K562 (cell line): ENCODE measurements at regions not wholly inside any gene's neighbourhood (a gene's known extent, or its start where the extent isn't known, plus 50 kb on each side); places are given as distances from the start of the nearest gene placed in this dataset.

Experiments used
- ATAC-seq: fragments of 200-7000 bp; cut with Tn5 transposase; 3 replicates; pipeline ENCODE4 v1.9.1; 2020; ENCODE audit warnings: moderate library complexity
- BruUV-seq: library from RNA; stranded (reverse); fragments of 400-500 nt; replicated peaks from 2 replicates; lab custom pipeline; 2021; lab: Mats Ljungman, UMichigan
- CTCF ChIA-PET: fragments of 300-600 bp; formaldehyde crosslinking; extraction: SDS; loops from one replicate; lab custom pipeline; 2021; ENCODE audit warnings: low intra/inter-chr PET ratio; lab: Yijun Ruan, JAX
- POLR2A ChIA-PET: fragments of 300-600, 350-650 bp; sonication (Branson Sonifier 250); formaldehyde crosslinking; extraction: SDS; loops from one replicate; lab custom pipeline; 2021; ENCODE audit warnings: antibody characterized with exemption, inconsistent platforms; lab: Yijun Ruan, JAX
- DNase-seq, 4 experiments: peaks; one replicate each; pipeline versions ENCODE4 v3.0.0 to v3.0.0-alpha.2; 2011 to 2018; ENCODE audit warnings: low spot score in 3 of 4, mixed read lengths in 3 of 4; ENCODE audit errors: extremely low read depth in 1 of 4
- FAIRE-seq: peaks from 2 replicates; lab custom pipeline; 2011; peaks lifted over from hg19 to GRCh38; lab: Jason Lieb, UNC
- H2AFZ ChIP-seq: 2 replicates; pipeline ENCODE4 v1.6.0; 2011; ENCODE audit warnings: low read depth, low read length, control low read depth, inconsistent platforms
- H3K27ac ChIP-seq: fragments of 200-600 bp; 3 replicates; pipeline ENCODE4 v1.8.0; 2011; ENCODE audit warnings: low read depth, mild to moderate bottlenecking, control low read depth, inconsistent platforms, low read length, moderate library complexity, mixed read lengths; ENCODE audit errors: extremely low read depth
- H3K27me3 ChIP-seq, 2 experiments: fragments of 300-600 bp in 1 of 2; 2 replicates in 1 of 2; 3 replicates in 1 of 2; pipeline versions ENCODE4 v1.6.0 to v1.8.0; 2011; ENCODE audit warnings: inconsistent platforms in 2 of 2, low read length in 2 of 2, mild to moderate bottlenecking in 1 of 2, mixed read lengths in 1 of 2, moderate library complexity in 1 of 2; ENCODE audit not compliant: control insufficient read depth in 2 of 2, insufficient read depth in 2 of 2
- H3K36me3 ChIP-seq: fragments of 300-600 bp; 3 replicates; pipeline ENCODE4 v1.8.0; 2011; ENCODE audit warnings: mild to moderate bottlenecking, low read length, inconsistent platforms; ENCODE audit not compliant: control insufficient read depth, insufficient read depth
- H3K4me1 ChIP-seq, 2 experiments: fragments of 200-600 bp in 1 of 2; replicated peaks in 1 of 2; 2 replicates in 1 of 2; 3 replicates in 1 of 2; pipeline versions ENCODE4 v1.5.1 to v1.8.0; 2011; ENCODE audit warnings: inconsistent platforms in 2 of 2, low read length in 2 of 2, mild to moderate bottlenecking in 1 of 2, mixed read lengths in 1 of 2, moderate library complexity in 1 of 2; ENCODE audit not compliant: control insufficient read depth in 2 of 2, insufficient read depth in 2 of 2
- H3K4me2 ChIP-seq: 2 replicates; pipeline ENCODE4 v1.6.1; 2011; ENCODE audit warnings: low read length, control low read depth, inconsistent platforms, mixed read lengths; ENCODE audit not compliant: insufficient read depth
- H3K4me3 ChIP-seq: fragments of 200-600 bp; sonication (generic), shearing (Covaris generic); 2 replicates; pipeline ENCODE4 v1.5.1; 2016; ENCODE audit warnings: control low read depth, inconsistent platforms
- H3K79me2 ChIP-seq: fragments of 200-600 bp; 3 replicates; pipeline ENCODE4 v1.8.0; 2011; ENCODE audit warnings: low read length, inconsistent platforms; ENCODE audit not compliant: control insufficient read depth, insufficient read depth
- H3K9ac ChIP-seq, 2 experiments: 2 replicates each; pipeline versions ENCODE4 v1.6.0 to v1.6.1; 2011; ENCODE audit warnings: low read depth in 2 of 2, low read length in 2 of 2, control low read depth in 1 of 2, inconsistent platforms in 1 of 2, mild to moderate bottlenecking in 1 of 2, mixed read lengths in 1 of 2; ENCODE audit not compliant: insufficient read depth in 1 of 2
- H3K9me1 ChIP-seq: one replicate; pipeline ENCODE4 v1.6.0; 2011; ENCODE audit warnings: inconsistent platforms, mild to moderate bottlenecking, low read length, moderate library complexity; ENCODE audit not compliant: control insufficient read depth, insufficient read depth
- H3K9me3 ChIP-seq: replicated peaks from 2 replicates; pipeline ENCODE4 v1.5.1; 2011; ENCODE audit warnings: low read depth, low read length, inconsistent platforms; ENCODE audit not compliant: control insufficient read depth, insufficient read depth
- H4K20me1 ChIP-seq: replicated peaks from 2 replicates; pipeline ENCODE4 v1.6.1; 2011; ENCODE audit warnings: low read length, inconsistent platforms, mixed read lengths; ENCODE audit not compliant: control insufficient read depth, insufficient read depth
- CBX8 ChIP-seq: fragments of 200-600 bp; sonication (generic); IDR thresholded peaks from 2 replicates; pipeline ENCODE4 v1.6.1; 2012; ENCODE audit warnings: borderline replicate concordance, mixed run types, low read depth, mild to moderate bottlenecking, moderate library complexity, mixed read lengths, low read length, control low read depth, inconsistent platforms; ENCODE audit not compliant: poor library complexity, severe bottlenecking; ENCODE audit errors: extremely low read depth
- PPARD ChIP-seq: fragments of 250-450 bp; sonication (Bioruptor Pico); IDR thresholded peaks from 2 replicates; pipeline ENCODE4 v1.8.0; 2022; ENCODE audit warnings: inconsistent platforms, mild to moderate bottlenecking, moderate library complexity
- RFX7 ChIP-seq: fragments of 250-450 bp; sonication (Bioruptor Pico); IDR thresholded peaks from 2 replicates; pipeline ENCODE4 v1.5.1; 2021; ENCODE audit warnings: mild to moderate bottlenecking
- SNRNP70 ChIP-seq: fragments of 200-400 bp; formaldehyde crosslinking; optimal IDR thresholded peaks from 2 replicates; pipeline ENCODE3; 2017; ENCODE audit warnings: low read depth, low read length
- TCF7L2 ChIP-seq: fragments of 150-350 bp; IDR thresholded peaks from 2 replicates; pipeline ENCODE4 v1.6.1; 2016; ENCODE audit warnings: low read depth, mild to moderate bottlenecking, low read length, moderate library complexity
- TEAD2 ChIP-seq: fragments of 450-650 bp; IDR thresholded peaks from 2 replicates; pipeline ENCODE4 v1.6.1; 2016; ENCODE audit warnings: missing genetic modification characterization, control low read depth, missing compliant biosample characterization
- WGBS: fragments of 100-300 bp; shearing (Covaris generic); methylation state at CpG from one replicate; pipeline ENCODE4 v1.1.6; 2016; ENCODE audit warnings: low coverage, mixed read lengths; ENCODE audit not compliant: insufficient coverage; ENCODE audit errors: missing lambda C conversion rate; 5-methylcytosine and 5-hydroxymethylcytosine counted together
- in situ Hi-C: fragments of 300-500 bp; cut with MboI; formaldehyde crosslinking; loops from 4 replicates; pipeline ENCODE4 v1.15.0; 2018; ENCODE audit warnings: inconsistent platforms, mixed read lengths
- intact Hi-C: fragments of 100-400 bp; cut with micrococcal nuclease; formaldehyde crosslinking; loops from 2 replicates; pipeline ENCODE4 v1.14.2; 2022
- TF ChIP-seq, protein P1 (sequence below): fragments of 250-450 bp; sonication (Bioruptor Pico); IDR thresholded peaks from 2 replicates; pipeline ENCODE4 v1.8.0; 2022; ENCODE audit warnings: moderate library complexity, mild to moderate bottlenecking, inconsistent platforms
- TF ChIP-seq, protein P2 (sequence below): sonication (generic); formaldehyde crosslinking; IDR thresholded peaks from 2 replicates; pipeline ENCODE4 v1.8.1; 2023; ENCODE audit warnings: mild to moderate bottlenecking, missing genetic modification reagents

DNA sequence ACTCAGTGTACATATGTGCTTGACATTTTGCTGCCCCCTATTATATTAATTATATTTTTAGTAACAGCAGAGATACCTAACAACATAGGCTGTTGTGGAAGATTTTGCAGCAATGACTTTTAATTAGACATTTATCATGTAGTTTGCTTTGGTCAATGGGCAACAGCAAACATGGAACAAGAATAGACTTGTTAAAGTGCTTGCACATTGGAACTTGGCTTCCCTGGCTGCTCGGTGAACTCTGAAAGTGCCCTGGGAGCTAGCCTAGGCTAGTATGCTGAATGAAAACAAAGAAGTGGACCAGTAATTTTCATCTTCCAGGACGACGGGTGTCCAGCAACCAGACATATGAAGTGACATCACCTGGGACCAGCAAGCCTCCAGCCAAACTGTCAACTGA lies 1157.1 kb downstream of the ARAP2 start:
- ATAC-seq (no peak), DNase-seq (no peak), FAIRE-seq (no peak)
- Histone ChIP-seq H3K27ac (no peak overlapping the region), H3K4me1 (no peaks in the 10 kb centered on the region), H3K27me3 (no peaks in the 10 kb centered on the region), H3K79me2 (no peaks in the 10 kb centered on the region), H2AFZ (no peak overlapping the region), H3K9ac (no peak overlapping the region), H4K20me1 (no peaks in the 10 kb centered on the region)
- in situ Hi-C loops (no loop called here), intact Hi-C loops (no loop called here)
- ChIA-PET POLR2A (no interaction called here), CTCF (no interaction called here)
- BruUV-seq: no TSS peak
- 0% methylated on average over 3 of the region's 3 CpGs for WGBS
- TF ChIP-seq, protein P1, sequence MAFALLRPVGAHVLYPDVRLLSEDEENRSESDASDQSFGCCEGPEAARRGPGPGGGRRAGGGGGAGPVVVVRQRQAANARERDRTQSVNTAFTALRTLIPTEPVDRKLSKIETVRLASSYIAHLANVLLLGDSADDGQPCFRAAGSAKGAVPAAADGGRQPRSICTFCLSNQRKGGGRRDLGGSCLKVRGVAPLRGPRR (CRISPR knock-in tag): no peak
- TF ChIP-seq SNRNP70 (no peak), PPARD (CRISPR knock-in tag) (no peak)
- TF ChIP-seq, all 486 proteins: peak for 0
- H3K4me2 ChIP-seq: no peak overlapping the region
- no peaks in the 10 kb centered on the region for H3K9me1 ChIP-seq
- no peak overlapping the region for H3K4me3 ChIP-seq
- no peaks in the 10 kb centered on the region for H3K9me3 ChIP-seq
- H3K36me3 ChIP-seq: no peaks in the 10 kb centered on the region

DNA sequence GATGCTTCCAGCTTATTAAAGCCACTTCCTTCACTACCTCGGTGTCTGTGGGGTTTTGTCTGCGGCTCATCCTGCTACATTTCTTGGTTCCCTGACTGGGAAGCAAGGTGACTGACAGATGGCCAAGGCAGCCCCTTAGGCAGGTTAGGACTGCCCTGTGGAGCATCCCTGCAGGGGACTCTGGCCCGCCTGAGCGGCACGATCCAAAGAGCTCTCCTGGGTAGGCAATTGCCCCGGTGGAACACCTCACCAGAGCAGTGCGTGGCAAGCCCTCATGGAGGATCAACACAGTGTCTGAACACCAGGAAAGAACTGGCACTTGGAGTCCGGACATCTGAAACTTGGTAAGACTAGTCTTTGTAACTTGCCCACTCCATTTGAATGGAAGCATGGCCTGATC lies 1143.4 kb downstream of the ARAP2 start:
- ChIA-PET POLR2A (no interaction called here), CTCF (no interaction called here)
- DNase-seq (no peak), FAIRE-seq (no peak), ATAC-seq (no peak)
- in situ Hi-C loops (no loop called here), intact Hi-C loops (no loop called here)
- BruUV-seq: no TSS peak
- WGBS: 0% methylated on average over 5 of the region's 8 CpGs
- no peaks in the 10 kb centered on the region for H3K9me1 ChIP-seq
- no peaks in the 10 kb centered on the region for H3K36me3 ChIP-seq
- H3K9ac ChIP-seq: no peak overlapping the region
- no peaks in the 10 kb centered on the region for H3K27me3 ChIP-seq
- H3K4me1 ChIP-seq: no peaks in the 10 kb centered on the region
- no peaks in the 10 kb centered on the region for H3K9me3 ChIP-seq
- no peak overlapping the region for H2AFZ ChIP-seq
- TF ChIP-seq, protein P2, sequence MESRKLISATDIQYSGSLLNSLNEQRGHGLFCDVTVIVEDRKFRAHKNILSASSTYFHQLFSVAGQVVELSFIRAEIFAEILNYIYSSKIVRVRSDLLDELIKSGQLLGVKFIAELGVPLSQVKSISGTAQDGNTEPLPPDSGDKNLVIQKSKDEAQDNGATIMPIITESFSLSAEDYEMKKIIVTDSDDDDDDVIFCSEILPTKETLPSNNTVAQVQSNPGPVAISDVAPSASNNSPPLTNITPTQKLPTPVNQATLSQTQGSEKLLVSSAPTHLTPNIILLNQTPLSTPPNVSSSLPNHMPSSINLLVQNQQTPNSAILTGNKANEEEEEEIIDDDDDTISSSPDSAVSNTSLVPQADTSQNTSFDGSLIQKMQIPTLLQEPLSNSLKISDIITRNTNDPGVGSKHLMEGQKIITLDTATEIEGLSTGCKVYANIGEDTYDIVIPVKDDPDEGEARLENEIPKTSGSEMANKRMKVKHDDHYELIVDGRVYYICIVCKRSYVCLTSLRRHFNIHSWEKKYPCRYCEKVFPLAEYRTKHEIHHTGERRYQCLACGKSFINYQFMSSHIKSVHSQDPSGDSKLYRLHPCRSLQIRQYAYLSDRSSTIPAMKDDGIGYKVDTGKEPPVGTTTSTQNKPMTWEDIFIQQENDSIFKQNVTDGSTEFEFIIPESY (CRISPR knock-in tag): no peak
- TF ChIP-seq RFX7 (CRISPR knock-in tag) (no peak), TEAD2 (no peak), CBX8 (no peak), TCF7L2 (no peak)
- H3K79me2 ChIP-seq: no peaks in the 10 kb centered on the region
- H4K20me1 ChIP-seq: no peaks in the 10 kb centered on the region
- no peak overlapping the region for H3K4me3 ChIP-seq
- H3K4me2 ChIP-seq: no peak overlapping the region
- H3K27ac ChIP-seq: no peak overlapping the region
